ENCODE measurements at regions not wholly inside any gene's neighbourhood (a gene's known extent, or its start where the extent isn't known, plus 50 kb on each side); places are given as distances from the start of the nearest gene placed in this dataset.

DNA sequence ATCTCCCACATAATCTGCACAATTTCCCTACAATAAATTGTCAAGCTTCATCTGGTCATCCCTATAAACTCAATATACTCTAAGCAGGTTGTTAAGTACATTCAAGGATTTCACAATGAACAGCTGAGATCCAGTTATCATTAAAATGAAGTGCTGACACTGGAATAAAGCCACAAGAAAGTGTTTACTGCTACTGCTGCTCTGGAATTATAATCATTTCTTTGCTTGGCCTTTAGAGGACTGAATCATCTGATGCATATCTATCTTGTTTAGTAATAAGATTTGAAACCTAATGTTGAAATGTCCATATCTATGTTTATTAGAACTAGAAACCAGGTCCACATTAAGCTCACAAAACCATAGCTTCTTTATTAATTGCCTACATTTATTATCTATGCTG, 338.6 kb upstream of the ZFP42 start:
- TF ChIP-seq, protein P1, sequence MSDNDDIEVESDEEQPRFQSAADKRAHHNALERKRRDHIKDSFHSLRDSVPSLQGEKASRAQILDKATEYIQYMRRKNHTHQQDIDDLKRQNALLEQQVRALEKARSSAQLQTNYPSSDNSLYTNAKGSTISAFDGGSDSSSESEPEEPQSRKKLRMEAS (IDR thresholded peaks at IDR 0.05) = no peak
- TF ChIP-seq NFIC (IDR thresholded peaks at IDR 0.05) (no peak), RAD21 (IDR thresholded peaks at IDR 0.05; ENCODE audit: low read depth) (no peak), TAF1 (IDR thresholded peaks at IDR 0.05; ENCODE audit: low read depth) (no peak), EP300 (IDR thresholded peaks at IDR 0.05; ENCODE audit: borderline replicate concordance) (no peak), YY1 (IDR thresholded peaks at IDR 0.05; ENCODE audit: low read depth) (no peak), TCF12 (IDR thresholded peaks at IDR 0.05; ENCODE audit: low read depth) (no peak), TEAD4 (IDR thresholded peaks at IDR 0.05) (no peak), FOXM1 (IDR thresholded peaks at IDR 0.05; ENCODE audit: borderline replicate concordance, low read depth) (no peak)
- TF ChIP-seq, protein P2, sequence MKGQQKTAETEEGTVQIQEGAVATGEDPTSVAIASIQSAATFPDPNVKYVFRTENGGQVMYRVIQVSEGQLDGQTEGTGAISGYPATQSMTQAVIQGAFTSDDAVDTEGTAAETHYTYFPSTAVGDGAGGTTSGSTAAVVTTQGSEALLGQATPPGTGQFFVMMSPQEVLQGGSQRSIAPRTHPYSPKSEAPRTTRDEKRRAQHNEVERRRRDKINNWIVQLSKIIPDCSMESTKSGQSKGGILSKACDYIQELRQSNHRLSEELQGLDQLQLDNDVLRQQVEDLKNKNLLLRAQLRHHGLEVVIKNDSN (IDR thresholded peaks at IDR 0.05) = no peak
- TF ChIP-seq, protein P3, sequence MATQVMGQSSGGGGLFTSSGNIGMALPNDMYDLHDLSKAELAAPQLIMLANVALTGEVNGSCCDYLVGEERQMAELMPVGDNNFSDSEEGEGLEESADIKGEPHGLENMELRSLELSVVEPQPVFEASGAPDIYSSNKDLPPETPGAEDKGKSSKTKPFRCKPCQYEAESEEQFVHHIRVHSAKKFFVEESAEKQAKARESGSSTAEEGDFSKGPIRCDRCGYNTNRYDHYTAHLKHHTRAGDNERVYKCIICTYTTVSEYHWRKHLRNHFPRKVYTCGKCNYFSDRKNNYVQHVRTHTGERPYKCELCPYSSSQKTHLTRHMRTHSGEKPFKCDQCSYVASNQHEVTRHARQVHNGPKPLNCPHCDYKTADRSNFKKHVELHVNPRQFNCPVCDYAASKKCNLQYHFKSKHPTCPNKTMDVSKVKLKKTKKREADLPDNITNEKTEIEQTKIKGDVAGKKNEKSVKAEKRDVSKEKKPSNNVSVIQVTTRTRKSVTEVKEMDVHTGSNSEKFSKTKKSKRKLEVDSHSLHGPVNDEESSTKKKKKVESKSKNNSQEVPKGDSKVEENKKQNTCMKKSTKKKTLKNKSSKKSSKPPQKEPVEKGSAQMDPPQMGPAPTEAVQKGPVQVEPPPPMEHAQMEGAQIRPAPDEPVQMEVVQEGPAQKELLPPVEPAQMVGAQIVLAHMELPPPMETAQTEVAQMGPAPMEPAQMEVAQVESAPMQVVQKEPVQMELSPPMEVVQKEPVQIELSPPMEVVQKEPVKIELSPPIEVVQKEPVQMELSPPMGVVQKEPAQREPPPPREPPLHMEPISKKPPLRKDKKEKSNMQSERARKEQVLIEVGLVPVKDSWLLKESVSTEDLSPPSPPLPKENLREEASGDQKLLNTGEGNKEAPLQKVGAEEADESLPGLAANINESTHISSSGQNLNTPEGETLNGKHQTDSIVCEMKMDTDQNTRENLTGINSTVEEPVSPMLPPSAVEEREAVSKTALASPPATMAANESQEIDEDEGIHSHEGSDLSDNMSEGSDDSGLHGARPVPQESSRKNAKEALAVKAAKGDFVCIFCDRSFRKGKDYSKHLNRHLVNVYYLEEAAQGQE (IDR thresholded peaks at IDR 0.05; ENCODE audit: low read depth) = no peak

Data from Ishikawa (cell line).